SK-N-SH (cell line): ENCODE measurements at regions not wholly inside any gene's neighbourhood (a gene's known extent, or its start where the extent isn't known, plus 50 kb on each side); places are given as distances from the start of the nearest gene placed in this dataset.

Source experiments
- CTCF ChIA-PET: fragments of 300-600, 350-600 bp; formaldehyde crosslinking; extraction: SDS; loops from one replicate; lab custom pipeline; 2021; lab: Yijun Ruan, JAX
- POLR2A ChIA-PET: fragments of 350-600 bp; sonication (Branson Sonifier 250); formaldehyde crosslinking; extraction: SDS; loops from one replicate; lab custom pipeline; 2020; ENCODE audit warnings: antibody characterized with exemption, inconsistent platforms; lab: Yijun Ruan, JAX
- DNase-seq: peaks from one replicate; pipeline ENCODE4 v3.0.0; 2012
- H2AFZ ChIP-seq: fragments of 200-600 bp; sonication (generic); 2 replicates; pipeline ENCODE4 v1.8.1; 2016; ENCODE audit warnings: antibody characterized with exemption, mild to moderate bottlenecking, low read depth
- H3F3A ChIP-seq: fragments of 200-600 bp; sonication (generic); replicated peaks from 2 replicates; pipeline ENCODE3; 2016; ENCODE audit warnings: antibody characterized with exemption, mild to moderate bottlenecking; ENCODE audit not compliant: insufficient read depth
- H3K27ac ChIP-seq, 2 experiments: fragments of 200-500 bp in 1 of 2; fragments of 200-600 bp in 1 of 2; sonication (Bioruptor generic) in 1 of 2; sonication (generic), shearing (Covaris generic) in 1 of 2; 2 replicates each; pipeline versions ENCODE4 v1.5.1 to v1.6.1; 2014 to 2016; ENCODE audit warnings: low read depth in 2 of 2, inconsistent platforms in 1 of 2, low read length in 1 of 2, mild to moderate bottlenecking in 1 of 2, mixed read lengths in 1 of 2
- H3K27me3 ChIP-seq: fragments of 200-600 bp; sonication (generic), shearing (Covaris generic); 2 replicates; pipeline ENCODE4 v1.6.1; 2016; ENCODE audit warnings: mixed run types; ENCODE audit not compliant: insufficient read depth
- H3K36me3 ChIP-seq, 2 experiments: fragments of 200-500 bp in 1 of 2; fragments of 200-600 bp in 1 of 2; sonication (Bioruptor generic) in 1 of 2; sonication (generic) in 1 of 2; replicated peaks in 1 of 2; 2 replicates each; pipeline versions ENCODE3 to v1.5.1; 2014 to 2016; ENCODE audit warnings: low read length in 1 of 2, mild to moderate bottlenecking in 1 of 2; ENCODE audit not compliant: insufficient read depth in 2 of 2, control insufficient read depth in 1 of 2
- H3K4me1 ChIP-seq, 2 experiments: fragments of 200-500 bp in 1 of 2; fragments of 200-600 bp in 1 of 2; sonication (Bioruptor generic) in 1 of 2; sonication (generic), shearing (Covaris generic) in 1 of 2; 2 replicates each; pipeline versions ENCODE4 v1.5.1 to v1.6.1; 2014 to 2016; ENCODE audit warnings: low read depth in 1 of 2, low read length in 1 of 2, mixed run types in 1 of 2; ENCODE audit not compliant: insufficient read depth in 2 of 2, control insufficient read depth in 1 of 2
- H3K4me2 ChIP-seq: fragments of 200-600 bp; sonication (generic), shearing (Covaris generic); 2 replicates; pipeline ENCODE4 v1.6.1; 2017; ENCODE audit warnings: mixed run types
- H3K4me3 ChIP-seq, 2 experiments: fragments of 200-500 bp in 1 of 2; fragments of 200-600 bp in 1 of 2; sonication (Bioruptor generic) in 1 of 2; sonication (generic), shearing (Covaris generic) in 1 of 2; 2 replicates each; pipeline versions ENCODE4 v1.5.1 to v1.8.1; 2014 to 2016; ENCODE audit warnings: low read depth in 2 of 2, inconsistent platforms in 1 of 2, low read length in 1 of 2, mild to moderate bottlenecking in 1 of 2, mixed read lengths in 1 of 2, moderate library complexity in 1 of 2
- H3K79me2 ChIP-seq: fragments of 200-600 bp; sonication (generic); 2 replicates; pipeline ENCODE4 v1.8.1; 2017; ENCODE audit warnings: mild to moderate bottlenecking; ENCODE audit not compliant: insufficient read depth
- H3K9ac ChIP-seq: fragments of 200-600 bp; sonication (generic); 2 replicates; pipeline ENCODE4 v1.6.1; 2017; ENCODE audit warnings: mixed run types
- H3K9me2 ChIP-seq: fragments of 200-600 bp; sonication (generic); 2 replicates; pipeline ENCODE4 v1.6.1; 2017; ENCODE audit warnings: mixed run types
- H3K9me3 ChIP-seq: fragments of 200-600 bp; sonication (generic); 2 replicates; pipeline ENCODE4 v1.6.1; 2017; ENCODE audit warnings: mixed run types, mild to moderate bottlenecking, moderate library complexity
- H4K20me1 ChIP-seq: fragments of 200-600 bp; sonication (generic); 2 replicates; pipeline ENCODE4 v1.6.1; 2017; ENCODE audit warnings: mild to moderate bottlenecking, mixed run types; ENCODE audit not compliant: insufficient read depth
- EP300 ChIP-seq, 2 experiments: IDR thresholded peaks; 2 replicates each; pipeline versions ENCODE4 v1.4.0 to v1.6.1; 2012; ENCODE audit warnings: borderline replicate concordance in 1 of 2, low read depth in 1 of 2, low read length in 1 of 2
- EZH2phosphoT487 ChIP-seq: fragments of 200-600 bp; sonication (generic); IDR thresholded peaks from 2 replicates; pipeline ENCODE4 v1.6.1; 2017; ENCODE audit warnings: low read depth, mixed run types, mild to moderate bottlenecking, antibody characterized with exemption, moderate library complexity, borderline replicate concordance
- FOSL2 ChIP-seq: IDR thresholded peaks from 2 replicates; pipeline ENCODE4 v1.4.0; 2012; ENCODE audit warnings: low read depth, mild to moderate bottlenecking, moderate library complexity, borderline replicate concordance
- FOXJ3 ChIP-seq: sonication (generic); formaldehyde crosslinking; IDR thresholded peaks from 2 replicates; pipeline ENCODE4 v1.5.1; 2020; ENCODE audit warnings: mild to moderate bottlenecking, missing genetic modification reagents
- JUND ChIP-seq: IDR thresholded peaks from 2 replicates; pipeline ENCODE4 v1.4.0; 2012
- MEF2A ChIP-seq: IDR thresholded peaks from 2 replicates; pipeline ENCODE4 v1.4.0; 2012; ENCODE audit warnings: low read depth, borderline replicate concordance
- NFIC ChIP-seq: IDR thresholded peaks from 2 replicates; pipeline ENCODE4 v1.4.0; 2012; ENCODE audit warnings: borderline replicate concordance
- NRF1 ChIP-seq: IDR thresholded peaks from 2 replicates; pipeline ENCODE4 v1.6.1; 2012; ENCODE audit warnings: low read depth, mild to moderate bottlenecking, low read length
- POLR2AphosphoS5 ChIP-seq: IDR thresholded peaks from 2 replicates; pipeline ENCODE4 v1.6.1; 2012; ENCODE audit warnings: low read depth, low read length
- REST ChIP-seq: IDR thresholded peaks from 2 replicates; pipeline ENCODE4 v1.6.1; 2012; ENCODE audit warnings: mild to moderate bottlenecking, low read depth, low read length, moderate library complexity
- RXRA ChIP-seq: IDR thresholded peaks from 2 replicates; pipeline ENCODE4 v1.4.0; 2012; ENCODE audit warnings: low read depth, mild to moderate bottlenecking, borderline replicate concordance
- SMC3 ChIP-seq: IDR thresholded peaks from 2 replicates; pipeline ENCODE4 v1.6.1; 2012; ENCODE audit warnings: low read depth, low read length, improper control_type of control experiment
- TAF1 ChIP-seq: IDR thresholded peaks from 2 replicates; pipeline ENCODE4 v1.6.1; 2012; ENCODE audit warnings: low read depth, mild to moderate bottlenecking, low read length, moderate library complexity, borderline replicate concordance
- TCF12 ChIP-seq: IDR thresholded peaks from 2 replicates; pipeline ENCODE4 v1.4.0; 2012
- TEAD4 ChIP-seq: IDR thresholded peaks from 2 replicates; pipeline ENCODE4 v1.4.0; 2012; ENCODE audit warnings: mild to moderate bottlenecking, borderline replicate concordance; ENCODE audit not compliant: insufficient read depth
- USF1 ChIP-seq: IDR thresholded peaks from 2 replicates; pipeline ENCODE4 v1.4.0; 2012; ENCODE audit warnings: low read depth, borderline replicate concordance
- USF2 ChIP-seq: fragments of 150-350 bp; IDR thresholded peaks from 2 replicates; pipeline ENCODE4 v1.6.1; 2017; ENCODE audit warnings: antibody characterized with exemption, low read length, low read depth, borderline replicate concordance
- YY1 ChIP-seq: IDR thresholded peaks from 2 replicates; pipeline ENCODE4 v1.4.0; 2012; ENCODE audit warnings: low read depth, mild to moderate bottlenecking
- ZBTB33 ChIP-seq: IDR thresholded peaks from 2 replicates; pipeline ENCODE4 v1.4.0; 2012; ENCODE audit warnings: low read depth, borderline replicate concordance
- WGBS: methylation state at CpG from one replicate; pipeline ENCODE4 v1.1.6; 2017; ENCODE audit warnings: low lambda C conversion rate; 5-methylcytosine and 5-hydroxymethylcytosine counted together

- TF ChIP-seq USF2, result no peak
- TF ChIP-seq ZBTB33, result no peak
- no peak for TF ChIP-seq FOXJ3 (CRISPR knock-in tag)
- no peak for TF ChIP-seq MEF2A
- no peak for TF ChIP-seq JUND
- TF ChIP-seq NRF1, result no peak
- no peak for TF ChIP-seq TAF1
- no peak for TF ChIP-seq POLR2AphosphoS5
Measured at GRCh38 chr17:33986088-33986487, 269.0 kb upstream of the CCL2 start (continued).

GRCh38 chr17:33986566-33986965, 268.5 kb upstream of the CCL2 start:
- no peak for DNase-seq
- 11% methylated on average over 2 of the region's 2 CpGs for WGBS
- CTCF ChIA-PET, result interaction anchor here (0.7 to 1.4 kb wide), 4 partner anchors 42 to 207 kb away, joined by 3 to 4 read pairs (median 3); no protein-coding TSS in a partner anchor
- no peak overlapping the region for H3K4me2 ChIP-seq
- no peak overlapping the region for H3K9ac ChIP-seq
- peaks cover 0 to 4% of the 10 kb centered on the region in 2 experiments; a peak in 1 of 4 replicates for H3K4me1 ChIP-seq
- H3F3A ChIP-seq, result no peaks in the 10 kb centered on the region
- H3K9me2 ChIP-seq, result no peaks in the 10 kb centered on the region
- no peak for TF ChIP-seq EP300 (IDR thresholded peaks at IDR 0.05; ENCODE audit: borderline replicate concordance in 1 of 2, low read depth in 1 of 2, low read length in 1 of 2)
- TF ChIP-seq EZH2phosphoT487, result no peak
- no peak for TF ChIP-seq SMC3
- TF ChIP-seq RXRA, result no peak
- TF ChIP-seq YY1, result no peak
- TF ChIP-seq TEAD4, result no peak
- no peak for TF ChIP-seq NRF1
- TF ChIP-seq USF1, result no peak
- TF ChIP-seq FOSL2, result no peak
- no peak for TF ChIP-seq REST
- TF ChIP-seq NFIC, result no peak
- TF ChIP-seq TCF12, result no peak
- TF ChIP-seq POLR2AphosphoS5, result no peak
- no peak overlapping the region for H2AFZ ChIP-seq
- no peak overlapping the region for H3K27ac ChIP-seq
- no peaks in the 10 kb centered on the region for H3K36me3 ChIP-seq
- POLR2A ChIA-PET, result no interaction called here
- H3K79me2 ChIP-seq, result no peaks in the 10 kb centered on the region
- H3K9me3 ChIP-seq, result no peaks in the 10 kb centered on the region
- no peaks in the 10 kb centered on the region for H4K20me1 ChIP-seq
- H3K27me3 ChIP-seq, result no peaks in the 10 kb centered on the region
- no peak overlapping the region for H3K4me3 ChIP-seq
